HG03103 (cell line): ENCODE measurements at regions not wholly inside any gene's neighbourhood (a gene's known extent, or its start where the extent isn't known, plus 50 kb on each side); places are given as distances from the start of the nearest gene placed in this dataset.
"Not testable (repeated sequence)": the region's sequence is repeated elsewhere in the genome, so short reads cannot be mapped to it uniquely, and the experiment has no call there.

Experiments used
- ATAC-seq: cut with Tn5 transposase; IDR thresholded peaks from one replicate; pipeline ENCODE4 v1.9.1; 2021; ENCODE audit warnings: low read depth; ENCODE audit not compliant: unreplicated experiment

DNA sequence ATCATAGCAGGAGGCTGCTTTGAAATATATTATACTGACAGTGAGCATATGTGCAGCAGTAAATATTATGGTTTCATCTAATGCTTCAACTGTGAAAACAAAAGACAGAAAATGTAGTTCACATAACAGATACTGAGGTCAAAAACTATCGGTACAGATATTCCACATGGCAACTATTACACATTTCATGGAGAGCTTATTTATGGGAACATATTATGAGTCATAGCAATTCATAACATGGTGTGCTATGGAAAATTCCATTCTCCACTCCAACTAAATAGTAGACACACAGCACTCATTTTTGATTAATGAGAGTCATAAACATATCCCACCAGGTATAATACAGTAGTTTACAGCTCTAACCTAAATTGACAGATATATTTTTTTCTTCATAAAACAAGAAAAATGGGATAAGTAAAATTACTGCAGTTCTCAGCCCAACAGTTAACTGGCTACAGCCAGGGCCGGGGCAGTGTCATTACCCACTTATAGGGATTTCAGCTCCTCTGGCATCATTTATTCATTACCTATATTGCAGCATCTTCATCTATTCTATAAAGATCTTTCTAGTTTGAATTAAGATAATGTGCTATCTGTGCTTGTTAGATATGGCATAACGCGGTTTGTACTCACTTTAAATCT is 475.6 kb upstream of the KLF6 start:
- ATAC-seq: no peak

DNA sequence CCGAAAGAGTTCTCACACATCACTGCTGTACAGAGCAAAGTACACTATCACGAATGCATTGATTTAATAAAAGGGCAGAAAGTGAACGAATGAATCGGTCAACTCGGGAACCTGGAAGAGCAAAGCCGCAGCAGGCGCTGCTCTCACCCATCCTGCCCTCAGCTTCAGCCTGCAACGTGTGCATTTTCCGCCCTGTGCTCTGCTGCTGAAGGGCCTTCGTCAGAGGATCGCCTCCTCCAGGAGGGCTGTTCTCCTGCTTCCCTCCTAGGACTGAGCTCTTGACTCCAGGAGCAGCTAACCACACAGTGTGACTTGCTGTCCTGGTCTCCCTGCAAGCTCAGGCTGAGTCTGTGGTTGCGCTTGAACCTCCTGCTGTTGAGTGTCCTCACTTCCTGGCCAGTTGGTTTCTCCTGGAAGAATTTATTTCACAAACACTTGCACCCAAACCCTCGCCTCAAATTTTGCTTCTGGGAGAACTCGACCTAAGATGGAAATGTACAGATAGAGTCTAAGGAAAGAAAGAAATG is 473.0 kb upstream of the KLF6 start:
- ATAC-seq: no peak

- ATAC-seq: no peak
Observed at GRCh38 chr10:4256971-4257370, 472.0 kb upstream of the KLF6 start.

DNA sequence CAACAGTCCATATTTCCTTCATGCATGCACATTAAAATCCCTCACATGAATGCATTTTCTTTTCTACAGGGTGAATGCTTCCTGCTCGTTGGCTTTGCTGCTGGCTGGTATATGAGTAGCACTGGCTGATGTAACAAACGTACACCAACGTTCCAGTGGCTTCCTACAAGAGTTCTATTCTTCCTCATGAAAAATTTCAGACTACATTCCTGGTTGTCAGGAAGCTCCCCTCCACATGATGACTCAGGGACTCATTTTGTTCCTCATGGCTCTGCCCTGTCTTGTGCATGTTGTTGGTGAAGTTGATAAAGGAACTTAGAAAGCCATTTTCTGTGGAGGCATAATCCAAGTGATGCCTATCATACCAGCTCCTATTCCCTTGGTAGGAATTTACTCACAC is 470.7 kb upstream of the KLF6 start:
- ATAC-seq: no peak

GRCh38 chr10:4254101-4254994 is 469.3 kb upstream of the KLF6 start:
- no peak for ATAC-seq

DNA sequence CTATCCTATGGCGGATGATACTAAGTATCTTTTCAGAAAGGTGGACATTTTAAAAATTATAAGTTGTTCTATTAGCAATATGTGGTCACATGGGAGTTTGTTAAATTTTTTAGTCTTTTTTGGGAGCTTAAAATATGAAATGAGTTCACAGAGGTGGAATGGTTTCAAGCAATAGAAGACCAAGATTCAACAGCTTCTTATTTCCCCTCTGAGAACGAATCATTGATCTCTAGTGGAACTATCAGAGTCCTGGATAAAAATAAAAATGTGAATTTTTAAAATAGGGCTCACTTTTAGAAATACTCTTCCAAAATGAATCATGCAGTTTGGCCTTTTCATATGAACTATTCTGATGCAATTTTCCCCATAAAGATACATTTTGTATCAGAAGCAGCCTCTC is 467.7 kb upstream of the KLF6 start:
- no peak for ATAC-seq

- ATAC-seq: no peak
Observed at GRCh38 chr10:4250587-4250887, 465.5 kb upstream of the KLF6 start.

GRCh38 chr10:4249841-4250586 is 465.0 kb upstream of the KLF6 start:
- no peak for ATAC-seq

GRCh38 chr10:4247379-4247778 is 462.4 kb upstream of the KLF6 start:
- no peak for ATAC-seq

DNA sequence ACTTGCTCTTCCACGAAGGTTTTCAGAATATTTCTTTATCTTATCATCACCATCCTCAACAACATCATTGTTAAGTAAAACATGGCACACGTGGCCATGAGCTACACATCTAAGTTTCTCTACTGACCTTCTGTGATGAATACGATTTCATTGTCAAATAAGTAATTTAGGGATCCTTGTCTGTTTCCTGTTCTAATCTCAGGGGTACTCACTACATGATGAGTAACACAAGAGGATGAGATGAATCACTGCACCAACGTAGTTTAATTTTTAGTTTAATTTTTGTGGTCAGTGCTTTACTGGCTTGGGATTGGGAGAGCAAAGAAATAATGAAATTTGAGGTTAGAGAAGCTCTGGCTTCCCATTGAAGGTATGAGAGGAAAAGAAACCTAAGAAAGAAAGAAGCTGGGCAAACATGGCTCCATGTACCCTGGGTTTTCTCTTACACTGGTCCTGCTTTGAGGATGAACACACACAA is 461.9 kb upstream of the KLF6 start:
- ATAC-seq: no peak

DNA sequence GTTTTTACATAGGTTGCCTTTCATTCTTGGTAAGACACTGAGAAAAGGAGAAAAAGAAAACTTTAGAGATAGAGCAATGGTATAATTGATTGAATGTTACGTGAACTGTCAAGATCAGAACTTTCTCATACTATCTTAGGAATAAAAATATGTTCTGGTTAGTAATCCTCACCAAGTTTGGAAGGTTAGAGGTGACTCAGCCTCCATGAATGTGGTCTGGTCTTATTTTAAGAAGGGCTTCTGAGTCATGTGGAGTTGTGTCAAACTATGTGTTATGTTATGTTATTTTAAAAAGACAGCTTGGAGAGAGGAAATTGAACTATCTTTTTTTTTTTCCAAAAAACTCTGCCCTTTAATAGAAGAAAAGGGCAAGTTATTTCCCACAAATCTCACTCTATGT is 458.6 kb upstream of the KLF6 start:
- no peak for ATAC-seq

GRCh38 chr10:4243169-4243568 is 458.2 kb upstream of the KLF6 start:
- no peak for ATAC-seq

DNA sequence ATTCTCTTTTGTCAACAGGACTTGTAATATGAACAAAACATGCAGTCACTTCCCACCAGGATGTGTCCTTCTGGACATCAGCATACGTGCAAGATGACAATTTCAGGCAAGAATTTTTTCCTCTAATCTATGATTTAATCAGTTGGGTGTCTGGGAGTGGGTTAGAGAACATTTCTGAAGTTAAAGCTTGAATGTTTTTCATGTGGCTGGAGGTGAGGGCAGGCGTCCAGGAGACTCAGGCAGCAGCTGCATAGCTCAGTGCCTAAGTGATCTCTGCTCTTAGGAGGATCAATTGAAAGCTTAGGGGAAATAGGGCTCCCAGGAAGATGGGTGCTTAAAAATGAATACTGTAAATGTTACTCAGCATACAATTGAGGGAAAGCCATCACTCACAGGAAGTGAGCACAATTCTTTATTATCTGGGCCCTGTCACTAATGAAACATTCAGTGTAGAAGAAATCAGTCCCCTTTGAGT is 457.6 kb upstream of the KLF6 start:
- no peak for ATAC-seq

DNA sequence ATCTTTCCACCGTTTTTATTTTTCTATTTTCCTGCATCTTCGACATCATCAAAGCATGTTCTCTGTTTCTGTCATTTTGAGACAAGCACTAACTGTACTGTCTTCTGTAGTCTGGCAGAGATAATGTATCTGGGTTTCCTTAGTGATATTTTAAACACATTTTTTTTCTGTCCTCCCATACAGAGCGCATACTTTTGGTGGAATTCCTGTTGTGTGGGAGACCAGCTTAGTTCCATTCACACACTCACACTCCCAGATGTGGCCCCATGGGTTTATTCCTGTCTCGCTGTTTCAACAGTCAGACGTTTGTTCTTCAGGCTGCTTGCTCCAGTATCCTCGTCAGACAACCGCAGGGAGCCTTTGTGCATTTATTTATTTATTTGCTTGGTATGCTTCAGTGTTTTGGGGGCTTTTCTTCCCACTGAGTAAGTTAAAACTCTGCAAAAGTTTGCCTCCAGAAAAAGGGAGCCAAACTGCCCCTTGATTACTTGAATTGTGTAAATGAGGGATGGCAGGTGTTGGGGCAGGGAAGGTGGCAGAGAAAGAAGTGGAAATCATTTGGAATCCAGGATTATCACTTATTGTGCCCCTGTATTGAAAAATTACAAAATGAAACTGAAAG is 456.8 kb upstream of the KLF6 start:
- no peak for ATAC-seq

DNA sequence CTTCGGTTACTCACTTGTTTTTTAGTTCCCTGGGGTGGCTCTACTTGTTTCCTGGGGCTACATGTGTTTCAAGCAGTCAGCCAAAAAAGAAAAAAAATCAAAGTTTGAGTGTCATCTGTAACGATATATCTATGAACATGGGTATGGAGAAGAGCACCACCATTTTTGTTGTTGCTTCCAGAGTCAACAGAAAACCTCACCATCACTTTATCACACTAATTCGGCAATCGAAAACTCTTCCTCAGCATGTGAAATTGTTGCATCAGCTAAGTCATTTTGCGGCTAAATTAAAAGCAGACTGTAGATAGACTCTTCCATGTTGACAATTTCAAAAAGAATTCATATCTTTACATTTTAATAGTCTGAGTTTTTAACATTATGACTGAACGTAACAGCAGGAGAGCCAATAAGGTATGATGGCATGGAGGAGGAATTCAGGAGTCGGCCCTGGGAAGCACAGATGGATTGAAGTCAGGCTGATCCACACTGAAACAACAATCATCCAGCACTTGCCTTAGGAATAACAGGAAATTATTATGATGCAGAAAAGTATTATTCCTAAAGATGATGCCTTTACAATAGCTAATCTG is 455.7 kb upstream of the KLF6 start:
- ATAC-seq: no peak

DNA sequence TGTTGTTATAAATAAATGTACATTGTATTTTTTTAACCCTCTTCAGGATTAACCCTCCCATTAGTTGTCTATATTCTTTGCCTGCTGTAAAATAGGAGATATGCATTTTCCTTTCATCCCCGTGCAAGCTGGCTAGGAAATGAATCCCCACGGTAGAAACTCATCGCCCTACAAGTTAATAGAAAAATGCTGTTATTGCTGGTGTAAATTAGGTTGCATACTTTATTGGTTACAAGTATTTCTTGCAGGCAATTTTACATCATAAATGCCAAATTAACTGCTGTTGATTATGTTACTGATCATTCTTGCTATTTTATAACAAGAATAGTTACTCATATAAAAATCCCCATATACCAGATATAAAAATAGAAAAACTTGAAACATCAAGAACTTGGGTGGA is 454.2 kb upstream of the KLF6 start:
- no peak for ATAC-seq

DNA sequence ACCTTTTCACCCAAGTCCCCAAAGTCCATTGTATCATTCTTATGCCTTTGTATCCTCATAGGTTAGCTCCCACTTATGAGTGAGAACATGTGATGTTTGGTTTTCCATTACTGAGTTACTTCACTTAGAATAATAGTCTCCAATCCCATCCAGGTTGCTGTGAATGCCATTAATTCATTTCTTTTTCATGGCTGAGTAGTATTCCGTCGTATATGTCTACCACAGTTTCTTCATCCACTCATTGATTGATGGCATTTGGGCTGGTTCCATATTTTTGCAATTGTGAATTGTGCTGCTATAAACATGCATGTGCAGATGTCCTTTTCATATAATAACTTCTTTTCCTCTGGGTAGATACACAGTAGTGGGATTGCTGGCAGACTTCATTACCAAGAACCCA is 451.9 kb upstream of the KLF6 start:
- not testable (repeated sequence) for ATAC-seq

DNA sequence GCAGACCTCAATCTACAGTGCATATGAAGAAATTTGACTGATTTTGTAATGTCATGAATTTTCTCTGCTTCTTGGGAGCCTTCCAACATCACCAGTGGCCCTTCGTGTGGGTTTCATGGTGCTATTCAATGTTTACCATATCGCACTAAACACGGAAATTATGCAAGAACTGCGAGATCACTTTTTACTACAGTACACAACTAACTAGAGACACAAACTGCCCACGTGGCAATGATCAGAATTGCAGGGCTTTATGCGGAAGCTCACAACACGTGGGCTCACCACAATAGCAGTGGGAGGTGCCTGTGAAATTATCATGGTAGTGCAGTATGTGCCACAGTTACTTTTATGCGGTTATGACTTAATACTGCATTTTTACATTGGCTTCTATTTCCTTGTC is 449.7 kb upstream of the KLF6 start:
- ATAC-seq: no peak

GRCh38 chr10:4231439-4231838 is 446.4 kb upstream of the KLF6 start:
- no peak for ATAC-seq

GRCh38 chr10:4230036-4230435 is 445.0 kb upstream of the KLF6 start:
- ATAC-seq: no peak
